ENCODE measurements at regions not wholly inside any gene's neighbourhood (a gene's known extent, or its start where the extent isn't known, plus 50 kb on each side); places are given as distances from the start of the nearest gene placed in this dataset.

- TF ChIP-seq FOXM1 (IDR thresholded peaks at IDR 0.05; ENCODE audit: borderline replicate concordance, low read depth) (no peak), CREB1 (IDR thresholded peaks at IDR 0.05; ENCODE audit: low read depth) (no peak), EP300 (IDR thresholded peaks at IDR 0.05; ENCODE audit: borderline replicate concordance) (no peak), REST (IDR thresholded peaks at IDR 0.05; ENCODE audit: low read depth) (no peak), YY1 (IDR thresholded peaks at IDR 0.05; ENCODE audit: low read depth) (no peak), RAD21 (IDR thresholded peaks at IDR 0.05; ENCODE audit: low read depth) (no peak), TCF12 (IDR thresholded peaks at IDR 0.05; ENCODE audit: low read depth) (no peak), TAF1 (IDR thresholded peaks at IDR 0.05; ENCODE audit: low read depth) (no peak), CEBPB (IDR thresholded peaks at IDR 0.05) (no peak)
- TF ChIP-seq, protein P1, sequence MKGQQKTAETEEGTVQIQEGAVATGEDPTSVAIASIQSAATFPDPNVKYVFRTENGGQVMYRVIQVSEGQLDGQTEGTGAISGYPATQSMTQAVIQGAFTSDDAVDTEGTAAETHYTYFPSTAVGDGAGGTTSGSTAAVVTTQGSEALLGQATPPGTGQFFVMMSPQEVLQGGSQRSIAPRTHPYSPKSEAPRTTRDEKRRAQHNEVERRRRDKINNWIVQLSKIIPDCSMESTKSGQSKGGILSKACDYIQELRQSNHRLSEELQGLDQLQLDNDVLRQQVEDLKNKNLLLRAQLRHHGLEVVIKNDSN (IDR thresholded peaks at IDR 0.05), result no peak
Observed at GRCh38 chr7:156515911-156516790, 124.4 kb upstream of the RNF32 start.

Measured in Ishikawa (cell line).